ENCODE measurements at regions not wholly inside any gene's neighbourhood (a gene's known extent, or its start where the extent isn't known, plus 50 kb on each side); places are given as distances from the start of the nearest gene placed in this dataset.

GRCh38 chr10:8696746-8697145 is 642.3 kb downstream of the GATA3 start:
- H3K27me3 Mint-ChIP-seq (ENCODE audit: low read depth) = peaks cover 12% of the 10 kb centered on the region
- peaks cover 3 to 6% of the 10 kb centered on the region in 2 donors for H3K36me3 Mint-ChIP-seq (ENCODE audit: insufficient read depth in 2 of 2)
- no peak overlapping the region for H3K27ac Mint-ChIP-seq
- no peak for ATAC-seq (replicated peaks in 1 of 2)
- no peak for DNase-seq
- H3K4me3 Mint-ChIP-seq = no peak overlapping the region
- no peaks in the 10 kb centered on the region for H3K4me1 Mint-ChIP-seq (ENCODE audit: low read depth)
- peaks cover 5 to 6% of the 10 kb centered on the region in 2 donors for H3K9me3 Mint-ChIP-seq

GRCh38 chr10:8700689-8701088 is 646.2 kb downstream of the GATA3 start:
- Mint-ChIP-seq H3K27ac (no peak overlapping the region), H3K9me3 (peaks cover 2% of the 10 kb centered on the region in 2 donors), H3K27me3 (ENCODE audit: low read depth) (peaks cover 16% of the 10 kb centered on the region), H3K4me3 (no peak overlapping the region), H3K36me3 (ENCODE audit: insufficient read depth in 2 of 2) (peaks cover 0 to 2% of the 10 kb centered on the region in 2 donors), H3K4me1 (ENCODE audit: low read depth) (no peaks in the 10 kb centered on the region)
- no peak for DNase-seq
- no peak for ATAC-seq (replicated peaks in 1 of 2)

GRCh38 chr10:8702181-8702580 is 647.7 kb downstream of the GATA3 start:
- Mint-ChIP-seq H3K4me3 (no peak overlapping the region), H3K36me3 (ENCODE audit: insufficient read depth in 2 of 2) (peaks cover 0 to 2% of the 10 kb centered on the region in 2 donors), H3K27me3 (ENCODE audit: low read depth) (peaks cover 16% of the 10 kb centered on the region), H3K27ac (no peak overlapping the region), H3K9me3 (peaks cover 2% of the 10 kb centered on the region in 2 donors), H3K4me1 (ENCODE audit: low read depth) (no peaks in the 10 kb centered on the region)
- ATAC-seq (replicated peaks in 1 of 2) (no peak), DNase-seq (no peak)

- Mint-ChIP-seq H3K4me3 (no peak overlapping the region), H3K9me3 (no peaks in the 10 kb centered on the region), H3K4me1 (ENCODE audit: low read depth) (no peaks in the 10 kb centered on the region), H3K36me3 (ENCODE audit: insufficient read depth in 2 of 2) (no peaks in the 10 kb centered on the region), H3K27ac (no peak overlapping the region), H3K27me3 (ENCODE audit: low read depth) (peaks cover 23% of the 10 kb centered on the region)
- no peak for DNase-seq
- ATAC-seq (replicated peaks in 1 of 2) = no peak
These were observed 650.9 kb downstream of the GATA3 start for GRCh38 chr10:8705415-8705814.

- no peak for DNase-seq
- H3K4me3 Mint-ChIP-seq = no peak overlapping the region
- peaks cover 15% of the 10 kb centered on the region for H3K27me3 Mint-ChIP-seq (ENCODE audit: low read depth)
- no peak overlapping the region for H3K27ac Mint-ChIP-seq
- H3K9me3 Mint-ChIP-seq = peaks cover 1 to 3% of the 10 kb centered on the region in 2 donors
- no peak for ATAC-seq (replicated peaks in 1 of 2)
- H3K36me3 Mint-ChIP-seq (ENCODE audit: insufficient read depth in 2 of 2) = peaks cover 2% of the 10 kb centered on the region in 2 donors
- H3K4me1 Mint-ChIP-seq (ENCODE audit: low read depth) = no peaks in the 10 kb centered on the region
These were observed 658.2 kb downstream of the GATA3 start for GRCh38 chr10:8712656-8713055.

GRCh38 chr10:8719971-8720370 is 665.5 kb downstream of the GATA3 start:
- no peak for DNase-seq
- ATAC-seq (replicated peaks in 1 of 2) = no peak
- Mint-ChIP-seq H3K27me3 (ENCODE audit: low read depth) (no peaks in the 10 kb centered on the region), H3K4me1 (ENCODE audit: low read depth) (no peaks in the 10 kb centered on the region), H3K9me3 (peaks cover 13 to 15% of the 10 kb centered on the region in 2 donors), H3K4me3 (no peak overlapping the region), H3K27ac (no peak overlapping the region), H3K36me3 (ENCODE audit: insufficient read depth in 2 of 2) (peaks cover 11 to 25% of the 10 kb centered on the region in 2 donors)

GRCh38 chr10:8721650-8722049 is 667.2 kb downstream of the GATA3 start:
- DNase-seq (no peak), ATAC-seq (replicated peaks in 1 of 2) (no peak)
- Mint-ChIP-seq H3K36me3 (ENCODE audit: insufficient read depth in 2 of 2) (peaks cover 9 to 24% of the 10 kb centered on the region in 2 donors), H3K27me3 (ENCODE audit: low read depth) (no peaks in the 10 kb centered on the region), H3K9me3 (peaks cover 13 to 14% of the 10 kb centered on the region in 2 donors), H3K27ac (no peak overlapping the region), H3K4me3 (no peak overlapping the region), H3K4me1 (ENCODE audit: low read depth) (peaks cover 6% of the 10 kb centered on the region)

- Mint-ChIP-seq H3K27me3 (ENCODE audit: low read depth) (peaks cover 6% of the 10 kb centered on the region), H3K27ac (no peak overlapping the region), H3K9me3 (peaks cover 13 to 14% of the 10 kb centered on the region in 2 donors), H3K4me3 (no peak overlapping the region), H3K36me3 (ENCODE audit: insufficient read depth in 2 of 2) (peaks cover 9 to 24% of the 10 kb centered on the region in 2 donors), H3K4me1 (ENCODE audit: low read depth) (peaks cover 6% of the 10 kb centered on the region)
- ATAC-seq (replicated peaks in 1 of 2) (no peak), DNase-seq (no peak)
These were observed 668.3 kb downstream of the GATA3 start for GRCh38 chr10:8722835-8723234.

GRCh38 chr10:8725343-8725742 is 670.9 kb downstream of the GATA3 start:
- Mint-ChIP-seq H3K4me3 (no peak overlapping the region), H3K27ac (no peak overlapping the region), H3K27me3 (ENCODE audit: low read depth) (peaks cover 22% of the 10 kb centered on the region), H3K36me3 (ENCODE audit: insufficient read depth in 2 of 2) (peaks cover 5 to 10% of the 10 kb centered on the region in 2 donors), H3K4me1 (ENCODE audit: low read depth) (peaks cover 6% of the 10 kb centered on the region), H3K9me3 (peaks cover 2 to 7% of the 10 kb centered on the region in 2 donors)
- no peak for ATAC-seq (replicated peaks in 1 of 2)
- no peak for DNase-seq

GRCh38 chr10:8726084-8726778 is 671.7 kb downstream of the GATA3 start:
- H3K36me3 Mint-ChIP-seq (ENCODE audit: insufficient read depth in 2 of 2) = peaks cover 5 to 10% of the 10 kb centered on the region in 2 donors
- peaks cover 22% of the 10 kb centered on the region for H3K27me3 Mint-ChIP-seq (ENCODE audit: low read depth)
- H3K4me3 Mint-ChIP-seq = no peak overlapping the region
- H3K9me3 Mint-ChIP-seq = peaks cover 2 to 7% of the 10 kb centered on the region in 2 donors
- ATAC-seq (replicated peaks in 1 of 2) = no peak
- H3K4me1 Mint-ChIP-seq (ENCODE audit: low read depth) = peaks cover 6% of the 10 kb centered on the region
- DNase-seq = no peak
- no peak overlapping the region for H3K27ac Mint-ChIP-seq

- peaks cover 2 to 4% of the 10 kb centered on the region in 2 donors for H3K9me3 Mint-ChIP-seq
- ATAC-seq (replicated peaks in 1 of 2) (no peak), DNase-seq (no peak)
- peaks cover 22% of the 10 kb centered on the region for H3K27me3 Mint-ChIP-seq (ENCODE audit: low read depth)
- H3K4me1 Mint-ChIP-seq (ENCODE audit: low read depth) = peaks cover 6% of the 10 kb centered on the region
- no peak overlapping the region for H3K4me3 Mint-ChIP-seq
- no peak overlapping the region for H3K27ac Mint-ChIP-seq
- H3K36me3 Mint-ChIP-seq (ENCODE audit: insufficient read depth in 2 of 2) = peaks cover 5 to 10% of the 10 kb centered on the region in 2 donors
These were observed 672.2 kb downstream of the GATA3 start for GRCh38 chr10:8726779-8727084.

GRCh38 chr10:8731121-8732095 is 676.9 kb downstream of the GATA3 start:
- no peaks in the 10 kb centered on the region for H3K4me1 Mint-ChIP-seq (ENCODE audit: low read depth)
- no peak overlapping the region for H3K27ac Mint-ChIP-seq
- H3K4me3 Mint-ChIP-seq = no peak overlapping the region
- peaks cover 26% of the 10 kb centered on the region for H3K27me3 Mint-ChIP-seq (ENCODE audit: low read depth)
- ATAC-seq (replicated peaks in 1 of 2) (no peak), DNase-seq (no peak)
- H3K9me3 Mint-ChIP-seq = peaks cover 0 to 2% of the 10 kb centered on the region in 2 donors
- no peaks in the 10 kb centered on the region for H3K36me3 Mint-ChIP-seq (ENCODE audit: insufficient read depth in 2 of 2)

- no peak overlapping the region for H3K27ac Mint-ChIP-seq
- H3K9me3 Mint-ChIP-seq = peaks cover 2 to 5% of the 10 kb centered on the region in 2 donors
- DNase-seq (no peak), ATAC-seq (replicated peaks in 1 of 2) (no peak)
- H3K4me3 Mint-ChIP-seq = no peak overlapping the region
- peaks cover 25% of the 10 kb centered on the region for H3K27me3 Mint-ChIP-seq (ENCODE audit: low read depth)
- H3K4me1 Mint-ChIP-seq (ENCODE audit: low read depth) = no peaks in the 10 kb centered on the region
- H3K36me3 Mint-ChIP-seq (ENCODE audit: insufficient read depth in 2 of 2) = no peaks in the 10 kb centered on the region
These were observed 684.5 kb downstream of the GATA3 start for GRCh38 chr10:8738987-8739386.

Data from activated T-cell treated with anti-CD3 and anti-CD28 coated beads, Interleukin-2, amount 50 U/mL, for 72 hours (primary cell).